HCT116 (cell line): ENCODE measurements at regions not wholly inside any gene's neighbourhood (a gene's known extent, or its start where the extent isn't known, plus 50 kb on each side); places are given as distances from the start of the nearest gene placed in this dataset.

Experiments used
- ATAC-seq: fragments of 200-7000 bp; cut with Tn5 transposase; 2 replicates; pipeline ENCODE4 v1.9.1; 2020; ENCODE audit warnings: mild to moderate bottlenecking, moderate library complexity
- BruUV-seq: library from RNA; stranded (reverse); fragments of 400-500 nt; replicated peaks from 2 replicates; lab custom pipeline; 2021; lab: Mats Ljungman, UMichigan
- CTCF ChIA-PET: fragments of 300-600 bp; sonication (Branson Sonifier 250); formaldehyde crosslinking; loops from one replicate; lab custom pipeline; 2021; ENCODE audit warnings: antibody characterized with exemption; lab: Charles Lee
- POLR2A ChIA-PET: fragments of 300-600, 350-600 bp; sonication (Branson Sonifier 250); formaldehyde crosslinking; loops from one replicate; lab custom pipeline; 2021; ENCODE audit warnings: antibody characterized with exemption; lab: Charles Lee
- RAD21 ChIA-PET, 2 experiments: fragments of 300-600 bp; sonication (Branson Sonifier 250); formaldehyde crosslinking; loops; one replicate each; lab custom pipeline; 2023; ENCODE audit warnings: low total read pairs in 2 of 2; ENCODE audit not compliant: uncharacterized antibody in 2 of 2, unreplicated experiment in 2 of 2, low non-redundant PET in 1 of 2; lab: Charles Lee
- DNase-seq: peaks from one replicate; pipeline ENCODE4 v3.0.0-alpha.2; 2010; ENCODE audit warnings: low read depth, low spot score
- H2AFZ ChIP-seq: fragments of 200-600 bp; shearing (Covaris generic), sonication (generic); 2 replicates; pipeline ENCODE4 v1.6.1; 2017; ENCODE audit warnings: low read depth, mixed run types, mixed read lengths, antibody characterized with exemption, low read length; ENCODE audit not compliant: poor library complexity, severe bottlenecking
- H3K27ac ChIP-seq: 2 replicates; pipeline ENCODE4 v1.5.1; 2012; ENCODE audit warnings: low read depth, low read length
- H3K27me3 ChIP-seq: fragments of 200-600 bp; sonication (generic); 2 replicates; pipeline ENCODE4 v1.6.1; 2016; ENCODE audit warnings: mixed run types, low read length, mixed read lengths; ENCODE audit not compliant: insufficient read depth
- H3K36me3 ChIP-seq, 2 experiments: fragments of 200-500 bp in 1 of 2; fragments of 200-600 bp in 1 of 2; sonication (Bioruptor generic) in 1 of 2; sonication (generic) in 1 of 2; 2 replicates each; pipeline versions ENCODE4 v1.5.1 to v1.6.1; 2014 to 2016; ENCODE audit warnings: low read length in 2 of 2, inconsistent platforms in 1 of 2, mixed read lengths in 1 of 2, mixed run types in 1 of 2; ENCODE audit not compliant: insufficient read depth in 2 of 2, control insufficient read depth in 1 of 2
- H3K4me1 ChIP-seq, 2 experiments: fragments of 200-600 bp in 1 of 2; sonication (generic) in 1 of 2; 2 replicates each; pipeline versions ENCODE4 v1.5.1 to v1.6.1; 2012 to 2017; ENCODE audit warnings: low read length in 2 of 2, inconsistent platforms in 1 of 2, mild to moderate bottlenecking in 1 of 2, mixed read lengths in 1 of 2, mixed run types in 1 of 2, moderate library complexity in 1 of 2; ENCODE audit not compliant: insufficient read depth in 2 of 2, control insufficient read depth in 1 of 2
- H3K4me2 ChIP-seq: fragments of 200-600 bp; sonication (generic); 2 replicates; pipeline ENCODE4 v1.6.1; 2017; ENCODE audit warnings: mixed run types, low read length, mixed read lengths
- H3K4me3 ChIP-seq, 2 experiments: fragments of 200-600 bp in 1 of 2; sonication (generic) in 1 of 2; replicated peaks in 1 of 2; 2 replicates each; pipeline ENCODE4 v1.5.1; 2011 to 2016; ENCODE audit warnings: low read length in 2 of 2, control low read depth in 1 of 2, low read depth in 1 of 2, mild to moderate bottlenecking in 1 of 2, mixed read lengths in 1 of 2, mixed run types in 1 of 2
- H3K79me2 ChIP-seq: fragments of 200-600 bp; sonication (generic); 2 replicates; pipeline ENCODE4 v1.6.1; 2017; ENCODE audit warnings: mild to moderate bottlenecking, mixed run types, low read length, moderate library complexity, mixed read lengths; ENCODE audit not compliant: insufficient read depth
- H3K9ac ChIP-seq: fragments of 200-600 bp; sonication (generic); 2 replicates; pipeline ENCODE4 v1.6.1; 2016; ENCODE audit warnings: low read length, mixed read lengths
- H3K9me2 ChIP-seq: fragments of 200-600 bp; sonication (generic), shearing (Covaris generic); 2 replicates; pipeline ENCODE4 v1.6.1; 2017; ENCODE audit warnings: mixed run types, mild to moderate bottlenecking, moderate library complexity; ENCODE audit not compliant: insufficient read depth
- H3K9me3 ChIP-seq, 2 experiments: fragments of 200-500 bp in 1 of 2; fragments of 200-600 bp in 1 of 2; sonication (Bioruptor generic) in 1 of 2; sonication (generic) in 1 of 2; 2 replicates each; pipeline ENCODE4 v1.6.1; 2014 to 2017; ENCODE audit warnings: low read length in 2 of 2, mixed read lengths in 2 of 2, inconsistent platforms in 1 of 2, low read depth in 1 of 2, mild to moderate bottlenecking in 1 of 2, mixed run types in 1 of 2, moderate library complexity in 1 of 2; ENCODE audit not compliant: control insufficient read depth in 1 of 2, insufficient read depth in 1 of 2
- H4K20me1 ChIP-seq: fragments of 200-600 bp; sonication (generic), shearing (Covaris generic); 2 replicates; pipeline ENCODE4 v1.6.1; 2017; ENCODE audit warnings: mixed run types, mild to moderate bottlenecking, moderate library complexity; ENCODE audit not compliant: insufficient read depth
- EGR1 ChIP-seq: IDR thresholded peaks from 2 replicates; pipeline ENCODE4 v1.6.1; 2012; ENCODE audit warnings: low read depth
- SRF ChIP-seq: IDR thresholded peaks from 2 replicates; pipeline ENCODE4 v1.6.1; 2012; ENCODE audit warnings: low read depth
- ZNF274 ChIP-seq: fragments of 200-500 bp; sonication (Bioruptor generic); IDR thresholded peaks from 2 replicates; pipeline ENCODE4 v1.6.1; 2014; ENCODE audit warnings: mild to moderate bottlenecking, low read depth, low read length, inconsistent platforms
- intact Hi-C: fragments of 100-400 bp; cut with micrococcal nuclease; formaldehyde crosslinking; loops from 2 replicates; pipeline ENCODE4 v1.10.0; 2022
- TF ChIP-seq, protein P1 (sequence below): IDR thresholded peaks from 2 replicates; pipeline ENCODE4 v1.6.1; 2012; ENCODE audit warnings: low read depth
- TF ChIP-seq, protein P2 (sequence below): IDR thresholded peaks from 2 replicates; pipeline ENCODE4 v1.6.1; 2012
- TF ChIP-seq, protein P3 (sequence below), 3 experiments: fragments of 200-600 bp in 1 of 3; sonication (generic) in 1 of 3; IDR thresholded peaks in 2 of 3; conservative IDR thresholded peaks in 1 of 3; 2 replicates each; pipeline ENCODE4 v1.5.1; 2012 to 2017; ENCODE audit warnings: low read depth in 2 of 3, low read length in 2 of 3, antibody characterized with exemption in 1 of 3, borderline replicate concordance in 1 of 3, control low read depth in 1 of 3, mild to moderate bottlenecking in 1 of 3, mixed read lengths in 1 of 3, mixed run types in 1 of 3, moderate library complexity in 1 of 3; ENCODE audit not compliant: insufficient read depth in 1 of 3

DNA sequence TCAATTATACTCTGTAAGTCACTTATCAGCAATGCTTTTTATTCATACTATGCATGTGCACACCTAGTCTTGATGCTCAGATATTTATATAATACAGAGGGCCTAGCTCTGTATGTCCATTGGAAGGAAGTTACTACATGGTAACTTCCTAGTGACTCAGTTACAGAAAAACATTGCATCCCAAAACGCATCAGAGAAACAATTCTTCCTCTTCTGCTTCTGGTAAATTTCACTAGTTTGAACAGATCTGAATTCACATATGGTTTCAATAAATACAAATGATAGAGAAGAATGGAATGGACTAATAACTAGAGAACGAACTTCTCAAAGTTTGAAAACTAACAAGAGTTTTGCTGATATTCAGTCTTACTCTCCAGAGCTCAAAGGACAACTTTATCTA lies 811.3 kb upstream of the ADGRL2 start:
- no peak overlapping the region for H3K27ac ChIP-seq
- BruUV-seq = no TSS peak
- intact Hi-C loops = no loop called here
- H4K20me1 ChIP-seq = no peaks in the 10 kb centered on the region
- H3K4me2 ChIP-seq = no peak overlapping the region
- POLR2A ChIA-PET = no interaction called here
- no peak overlapping the region for H3K9ac ChIP-seq
- H3K9me3 ChIP-seq = no peaks in the 10 kb centered on the region; a peak in 1 of 4 replicates
- no peak for DNase-seq
- no peaks in the 10 kb centered on the region for H3K36me3 ChIP-seq
- no peaks in the 10 kb centered on the region for H3K9me2 ChIP-seq
- CTCF ChIA-PET = no interaction called here
- no peak overlapping the region for H3K4me3 ChIP-seq
- no peaks in the 10 kb centered on the region for H3K27me3 ChIP-seq
- RAD21 ChIA-PET = no interaction called here
- H2AFZ ChIP-seq = no peak overlapping the region
- no peaks in the 10 kb centered on the region for H3K4me1 ChIP-seq
- no peak for TF ChIP-seq ZNF274
- TF ChIP-seq, protein P1, sequence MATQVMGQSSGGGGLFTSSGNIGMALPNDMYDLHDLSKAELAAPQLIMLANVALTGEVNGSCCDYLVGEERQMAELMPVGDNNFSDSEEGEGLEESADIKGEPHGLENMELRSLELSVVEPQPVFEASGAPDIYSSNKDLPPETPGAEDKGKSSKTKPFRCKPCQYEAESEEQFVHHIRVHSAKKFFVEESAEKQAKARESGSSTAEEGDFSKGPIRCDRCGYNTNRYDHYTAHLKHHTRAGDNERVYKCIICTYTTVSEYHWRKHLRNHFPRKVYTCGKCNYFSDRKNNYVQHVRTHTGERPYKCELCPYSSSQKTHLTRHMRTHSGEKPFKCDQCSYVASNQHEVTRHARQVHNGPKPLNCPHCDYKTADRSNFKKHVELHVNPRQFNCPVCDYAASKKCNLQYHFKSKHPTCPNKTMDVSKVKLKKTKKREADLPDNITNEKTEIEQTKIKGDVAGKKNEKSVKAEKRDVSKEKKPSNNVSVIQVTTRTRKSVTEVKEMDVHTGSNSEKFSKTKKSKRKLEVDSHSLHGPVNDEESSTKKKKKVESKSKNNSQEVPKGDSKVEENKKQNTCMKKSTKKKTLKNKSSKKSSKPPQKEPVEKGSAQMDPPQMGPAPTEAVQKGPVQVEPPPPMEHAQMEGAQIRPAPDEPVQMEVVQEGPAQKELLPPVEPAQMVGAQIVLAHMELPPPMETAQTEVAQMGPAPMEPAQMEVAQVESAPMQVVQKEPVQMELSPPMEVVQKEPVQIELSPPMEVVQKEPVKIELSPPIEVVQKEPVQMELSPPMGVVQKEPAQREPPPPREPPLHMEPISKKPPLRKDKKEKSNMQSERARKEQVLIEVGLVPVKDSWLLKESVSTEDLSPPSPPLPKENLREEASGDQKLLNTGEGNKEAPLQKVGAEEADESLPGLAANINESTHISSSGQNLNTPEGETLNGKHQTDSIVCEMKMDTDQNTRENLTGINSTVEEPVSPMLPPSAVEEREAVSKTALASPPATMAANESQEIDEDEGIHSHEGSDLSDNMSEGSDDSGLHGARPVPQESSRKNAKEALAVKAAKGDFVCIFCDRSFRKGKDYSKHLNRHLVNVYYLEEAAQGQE = no peak
- no peak for TF ChIP-seq SRF
- no peak for TF ChIP-seq EGR1
- TF ChIP-seq, protein P2, sequence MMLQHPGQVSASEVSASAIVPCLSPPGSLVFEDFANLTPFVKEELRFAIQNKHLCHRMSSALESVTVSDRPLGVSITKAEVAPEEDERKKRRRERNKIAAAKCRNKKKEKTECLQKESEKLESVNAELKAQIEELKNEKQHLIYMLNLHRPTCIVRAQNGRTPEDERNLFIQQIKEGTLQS = no peak
- TF ChIP-seq, protein P3, sequence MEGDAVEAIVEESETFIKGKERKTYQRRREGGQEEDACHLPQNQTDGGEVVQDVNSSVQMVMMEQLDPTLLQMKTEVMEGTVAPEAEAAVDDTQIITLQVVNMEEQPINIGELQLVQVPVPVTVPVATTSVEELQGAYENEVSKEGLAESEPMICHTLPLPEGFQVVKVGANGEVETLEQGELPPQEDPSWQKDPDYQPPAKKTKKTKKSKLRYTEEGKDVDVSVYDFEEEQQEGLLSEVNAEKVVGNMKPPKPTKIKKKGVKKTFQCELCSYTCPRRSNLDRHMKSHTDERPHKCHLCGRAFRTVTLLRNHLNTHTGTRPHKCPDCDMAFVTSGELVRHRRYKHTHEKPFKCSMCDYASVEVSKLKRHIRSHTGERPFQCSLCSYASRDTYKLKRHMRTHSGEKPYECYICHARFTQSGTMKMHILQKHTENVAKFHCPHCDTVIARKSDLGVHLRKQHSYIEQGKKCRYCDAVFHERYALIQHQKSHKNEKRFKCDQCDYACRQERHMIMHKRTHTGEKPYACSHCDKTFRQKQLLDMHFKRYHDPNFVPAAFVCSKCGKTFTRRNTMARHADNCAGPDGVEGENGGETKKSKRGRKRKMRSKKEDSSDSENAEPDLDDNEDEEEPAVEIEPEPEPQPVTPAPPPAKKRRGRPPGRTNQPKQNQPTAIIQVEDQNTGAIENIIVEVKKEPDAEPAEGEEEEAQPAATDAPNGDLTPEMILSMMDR (IDR thresholded peaks at IDR 0.05 in 2 of 3, conservative IDR thresholded peaks at IDR 0.05 in 1 of 3; ENCODE audit: borderline replicate concordance in 1 of 3, insufficient read depth in 1 of 3, low read depth in 2 of 3, low read length in 2 of 3) = no peak
- no peak for ATAC-seq
- no peaks in the 10 kb centered on the region for H3K79me2 ChIP-seq
